ENCODE measurements at regions not wholly inside any gene's neighbourhood (a gene's known extent, or its start where the extent isn't known, plus 50 kb on each side); places are given as distances from the start of the nearest gene placed in this dataset.

DNA sequence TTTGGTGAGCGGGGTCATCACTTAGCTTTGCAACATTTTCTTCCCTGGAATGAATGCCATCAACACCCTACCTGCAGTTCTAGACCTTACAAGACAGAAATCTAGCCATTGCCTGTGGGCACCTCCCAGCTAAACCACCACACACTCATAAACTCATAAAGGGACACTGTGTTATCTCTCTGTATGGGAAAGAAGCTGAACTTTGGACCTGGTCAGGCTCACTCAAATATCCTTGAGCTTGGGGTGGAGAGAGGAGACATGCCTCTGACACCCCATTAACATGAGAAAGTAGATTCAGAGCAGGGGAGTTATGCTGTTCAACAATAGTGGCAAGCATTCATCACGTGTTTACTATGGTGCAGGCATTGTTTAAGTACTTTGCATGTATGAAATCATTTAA, 205.6 kb downstream of the ZNF462 start:
- POLR2A ChIA-PET (ENCODE audit: unreplicated experiment) = no interaction called here
- no TSS peak for BruUV-seq (replicated peaks)

More for the DNA sequence above, 205.6 kb downstream of the ZNF462 start:
- Histone ChIP-seq H3K79me1 (ENCODE audit: low read depth in 1 of 2, low read length in 2 of 2) (no peaks in the 10 kb centered on the region), H3K4me3 (ENCODE audit: insufficient read depth, low read depth, low read length) (no peak overlapping the region), H3K4ac (ENCODE audit: low read depth, low read length) (no peak overlapping the region), H2AFZ (replicated peaks; ENCODE audit: low read length, poor library complexity) (no peak overlapping the region), H3K9ac (ENCODE audit: low read depth, low read length) (no peak overlapping the region), H4K8ac (ENCODE audit: low read depth in 2 of 2, low read length in 2 of 2) (no peak overlapping the region), H3K36me3 (ENCODE audit: control insufficient read depth, insufficient read depth, low read length) (no peaks in the 10 kb centered on the region), H3K9me1 (ENCODE audit: insufficient read depth, low read length) (no peaks in the 10 kb centered on the region), H2BK20ac (ENCODE audit: low read depth, low read length) (no peak overlapping the region), H3K23ac (ENCODE audit: low read depth, low read length) (no peak overlapping the region), H3K27ac (ENCODE audit: insufficient read depth, low read length) (no peak overlapping the region), H3K9me3 (ENCODE audit: control insufficient read depth, insufficient read depth, low read length) (no peaks in the 10 kb centered on the region), H3K18ac (ENCODE audit: low read depth, low read length) (no peak overlapping the region), H2AK9ac (replicated peaks; ENCODE audit: low read depth, low read length, poor library complexity) (no peak overlapping the region), H3K4me2 (ENCODE audit: low read depth, low read length) (no peak overlapping the region), H3K4me1 (ENCODE audit: control insufficient read depth, insufficient read depth, low read length) (no peaks in the 10 kb centered on the region), H3K27me3 (ENCODE audit: control insufficient read depth, insufficient read depth, low read length) (0 out of 2 replicates have a peak, but pooled peaks cover 2% of the 10 kb centered on the region), H2BK15ac (ENCODE audit: low read depth, low read length) (no peak overlapping the region), H4K5ac (ENCODE audit: low read depth, low read length) (no peak overlapping the region), H3K14ac (replicated peaks; ENCODE audit: low read depth, low read length) (no peak overlapping the region), H2AK5ac (ENCODE audit: low read depth, low read length) (no peak overlapping the region), H4K20me1 (ENCODE audit: insufficient read depth, low read length) (no peaks in the 10 kb centered on the region), H2BK120ac (ENCODE audit: low read depth, low read length) (no peak overlapping the region), H4K91ac (ENCODE audit: insufficient read depth, low read depth, low read length) (no peak overlapping the region), H2BK5ac (ENCODE audit: low read depth, low read length, poor library complexity, severe bottlenecking) (no peak overlapping the region), H3K56ac (ENCODE audit: extremely low read depth, insufficient read depth, low read length) (no peak overlapping the region)
- in situ Hi-C loops (cut with MboI; ENCODE audit: low sequenced_read_pairs) (no loop called here), dilution Hi-C loops (cut with HindIII; ENCODE audit: low sequenced_read_pairs, unreplicated experiment) (no loop called here), intact Hi-C loops (cut with micrococcal nuclease) (no loop called here)
- no peak for ATAC-seq (ENCODE audit: low read depth)
- no peak for DNase-seq
- 38% methylated on average over 1 of the region's 2 CpGs; no CpG with 5 or more reads in 1 of the 2 experiments for WGBS, 2 experiments (ENCODE audit: extremely low coverage in 2 of 2, insufficient read length in 1 of 2)
- no peak for TF ChIP-seq RCOR1 (IDR thresholded peaks at IDR 0.05; ENCODE audit: insufficient replicate concordance, low read length)
- TF ChIP-seq CEBPB (IDR thresholded peaks at IDR 0.05; ENCODE audit: low read depth, low read length) = no peak
- no peak for TF ChIP-seq CHD1 (IDR thresholded peaks at IDR 0.05; ENCODE audit: low read depth, low read length)
- no peak for TF ChIP-seq NFE2L2 (IDR thresholded peaks at IDR 0.05; ENCODE audit: low read depth, low read length)
- no peak for TF ChIP-seq MAZ (IDR thresholded peaks at IDR 0.05; ENCODE audit: borderline replicate concordance, low read depth, low read length)
- TF ChIP-seq RFX5 (IDR thresholded peaks at IDR 0.05; ENCODE audit: low read depth, low read length) = no peak
- TF ChIP-seq BHLHE40 (IDR thresholded peaks at IDR 0.05; ENCODE audit: low read depth, low read length) = no peak
- TF ChIP-seq SMC3 (IDR thresholded peaks at IDR 0.05; ENCODE audit: low read depth, low read length) = no peak
- no peak for TF ChIP-seq MXI1 (IDR thresholded peaks at IDR 0.05; ENCODE audit: borderline replicate concordance, low read depth, low read length)
- TF ChIP-seq, protein P1, sequence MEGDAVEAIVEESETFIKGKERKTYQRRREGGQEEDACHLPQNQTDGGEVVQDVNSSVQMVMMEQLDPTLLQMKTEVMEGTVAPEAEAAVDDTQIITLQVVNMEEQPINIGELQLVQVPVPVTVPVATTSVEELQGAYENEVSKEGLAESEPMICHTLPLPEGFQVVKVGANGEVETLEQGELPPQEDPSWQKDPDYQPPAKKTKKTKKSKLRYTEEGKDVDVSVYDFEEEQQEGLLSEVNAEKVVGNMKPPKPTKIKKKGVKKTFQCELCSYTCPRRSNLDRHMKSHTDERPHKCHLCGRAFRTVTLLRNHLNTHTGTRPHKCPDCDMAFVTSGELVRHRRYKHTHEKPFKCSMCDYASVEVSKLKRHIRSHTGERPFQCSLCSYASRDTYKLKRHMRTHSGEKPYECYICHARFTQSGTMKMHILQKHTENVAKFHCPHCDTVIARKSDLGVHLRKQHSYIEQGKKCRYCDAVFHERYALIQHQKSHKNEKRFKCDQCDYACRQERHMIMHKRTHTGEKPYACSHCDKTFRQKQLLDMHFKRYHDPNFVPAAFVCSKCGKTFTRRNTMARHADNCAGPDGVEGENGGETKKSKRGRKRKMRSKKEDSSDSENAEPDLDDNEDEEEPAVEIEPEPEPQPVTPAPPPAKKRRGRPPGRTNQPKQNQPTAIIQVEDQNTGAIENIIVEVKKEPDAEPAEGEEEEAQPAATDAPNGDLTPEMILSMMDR (conservative IDR thresholded peaks at IDR 0.05; ENCODE audit: low read depth, low read length) = no peak
- TF ChIP-seq POLR2A (IDR thresholded peaks at IDR 0.05; ENCODE audit: low read depth, low read length) = no peak
- TF ChIP-seq MAFK (IDR thresholded peaks at IDR 0.05; ENCODE audit: low read depth, low read length) = no peak
- no peak for TF ChIP-seq FOS (IDR thresholded peaks at IDR 0.05; ENCODE audit: low read depth, low read length)
- CTCF ChIA-PET = no interaction called here
